Astrocyte of the spinal cord (primary cell): ENCODE measurements at regions not wholly inside any gene's neighbourhood (a gene's known extent, or its start where the extent isn't known, plus 50 kb on each side); places are given as distances from the start of the nearest gene placed in this dataset.
A peak's percentile ranks its signal among the peaks of the same experiment; 100 is the strongest.
"Not testable (repeated sequence)": the region's sequence is repeated elsewhere in the genome, so short reads cannot be mapped to it uniquely, and the experiment has no call there.

Experiments
- DNase-seq: peaks from one replicate; pipeline ENCODE4 v3.0.0; 2011; ENCODE audit warnings: low read depth, low spot score
- H3K4me3 ChIP-seq: 2 replicates; pipeline ENCODE4 v1.5.1; 2011; ENCODE audit warnings: low read depth, mild to moderate bottlenecking, low read length, moderate library complexity
- in situ Hi-C: cut with HindIII; loops from 2 replicates; pipeline ENCODE4 v1.10.0; 2017; ENCODE audit warnings: low sequenced_read_pairs
- TF ChIP-seq, protein P1 (sequence below): IDR thresholded peaks from 2 replicates; pipeline ENCODE4 v1.5.1; 2012; ENCODE audit warnings: low read depth, mild to moderate bottlenecking, low read length, inconsistent platforms

DNA sequence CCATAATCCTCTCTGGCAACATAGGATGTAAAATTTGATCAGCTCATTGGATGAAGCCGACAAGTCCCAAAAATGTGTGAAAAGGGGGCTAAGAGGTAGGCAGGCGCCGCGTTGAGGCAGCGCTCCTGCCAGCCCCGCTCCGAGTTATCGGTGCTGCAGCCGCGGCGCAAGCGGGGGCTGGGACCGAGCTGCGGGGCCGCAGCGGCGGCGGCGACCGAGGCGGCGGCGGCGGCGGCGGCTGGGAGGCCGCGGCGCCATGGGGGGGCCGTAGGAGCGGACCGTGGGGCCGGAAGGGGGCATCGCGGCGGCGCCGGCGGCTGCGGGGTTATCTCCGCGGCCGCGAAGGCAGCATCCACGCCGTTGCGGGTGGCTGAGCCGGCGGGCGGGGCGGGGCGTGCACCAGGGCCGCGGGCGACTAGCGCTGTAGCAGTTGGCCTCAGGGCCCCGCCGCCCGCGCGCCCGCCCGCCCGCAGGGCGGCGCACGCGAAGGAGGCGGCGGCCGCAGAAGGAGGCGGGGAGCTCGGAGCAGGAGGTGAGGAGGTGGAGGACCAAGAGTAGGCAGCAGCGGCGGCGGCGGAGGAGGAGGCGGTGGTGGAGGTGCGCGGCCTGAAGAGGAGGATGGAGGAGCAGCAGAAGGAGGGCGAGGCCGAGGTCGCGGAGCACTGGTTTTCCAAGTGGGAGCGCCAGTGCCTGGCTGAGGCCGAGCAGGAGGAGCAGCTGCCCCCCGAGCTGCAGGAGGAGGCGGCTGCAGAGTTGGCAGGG lies 126.0 kb upstream of the CXorf66 start:
- in situ Hi-C loops, result no loop called here
- TF ChIP-seq, protein P1, sequence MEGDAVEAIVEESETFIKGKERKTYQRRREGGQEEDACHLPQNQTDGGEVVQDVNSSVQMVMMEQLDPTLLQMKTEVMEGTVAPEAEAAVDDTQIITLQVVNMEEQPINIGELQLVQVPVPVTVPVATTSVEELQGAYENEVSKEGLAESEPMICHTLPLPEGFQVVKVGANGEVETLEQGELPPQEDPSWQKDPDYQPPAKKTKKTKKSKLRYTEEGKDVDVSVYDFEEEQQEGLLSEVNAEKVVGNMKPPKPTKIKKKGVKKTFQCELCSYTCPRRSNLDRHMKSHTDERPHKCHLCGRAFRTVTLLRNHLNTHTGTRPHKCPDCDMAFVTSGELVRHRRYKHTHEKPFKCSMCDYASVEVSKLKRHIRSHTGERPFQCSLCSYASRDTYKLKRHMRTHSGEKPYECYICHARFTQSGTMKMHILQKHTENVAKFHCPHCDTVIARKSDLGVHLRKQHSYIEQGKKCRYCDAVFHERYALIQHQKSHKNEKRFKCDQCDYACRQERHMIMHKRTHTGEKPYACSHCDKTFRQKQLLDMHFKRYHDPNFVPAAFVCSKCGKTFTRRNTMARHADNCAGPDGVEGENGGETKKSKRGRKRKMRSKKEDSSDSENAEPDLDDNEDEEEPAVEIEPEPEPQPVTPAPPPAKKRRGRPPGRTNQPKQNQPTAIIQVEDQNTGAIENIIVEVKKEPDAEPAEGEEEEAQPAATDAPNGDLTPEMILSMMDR, result no peak
- no peak for DNase-seq
- H3K4me3 ChIP-seq, result peak overlapping the region; percentile 35

- in situ Hi-C loops, result no loop called here
- TF ChIP-seq, protein P1, result no peak
- no peak for DNase-seq
- H3K4me3 ChIP-seq, result peak overlapping the region; percentile 27
Observed at GRCh38 chrX:140090800-140091124, 125.4 kb upstream of the CXorf66 start.

DNA sequence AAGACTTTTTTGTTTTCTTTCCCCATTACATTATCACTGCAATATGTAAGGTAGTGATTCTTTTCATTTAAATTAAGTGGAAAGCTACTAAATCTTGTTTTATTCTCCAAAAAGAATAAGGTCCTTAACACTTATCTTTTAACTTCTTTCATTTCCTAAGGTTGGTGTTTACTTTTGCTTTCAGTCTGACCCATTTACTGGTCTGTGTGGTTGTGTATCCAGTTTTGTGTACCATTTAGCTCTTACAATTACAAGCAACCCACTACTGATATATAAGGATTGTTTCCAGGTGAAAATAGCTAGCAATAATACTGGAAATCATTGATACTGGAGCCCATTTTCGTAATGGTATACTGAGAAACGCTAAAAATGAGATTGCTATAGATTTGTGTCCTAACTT lies 123.1 kb upstream of the CXorf66 start:
- TF ChIP-seq, protein P1, result no peak
- H3K4me3 ChIP-seq, result no peak overlapping the region
- in situ Hi-C loops, result no loop called here
- DNase-seq, result no peak

DNA sequence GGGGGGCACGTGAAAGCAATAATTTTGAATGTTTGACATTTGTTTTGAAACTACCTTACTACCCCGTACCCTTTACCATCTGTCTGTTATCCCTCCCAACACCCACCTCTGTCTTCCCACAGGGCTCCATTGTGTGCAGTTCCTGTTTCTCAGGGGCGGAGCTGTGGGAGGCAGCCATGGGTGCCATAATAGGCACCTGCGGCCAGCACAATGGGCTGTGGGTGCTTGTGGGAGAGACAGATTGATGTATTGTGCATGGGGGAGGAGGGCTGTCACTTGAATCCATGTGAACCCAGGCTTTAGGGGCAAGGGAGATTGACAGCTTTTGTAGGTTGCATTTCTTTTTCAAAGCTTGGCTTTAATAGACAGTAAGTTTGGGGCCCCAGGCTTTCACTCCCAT lies 122.6 kb upstream of the CXorf66 start:
- in situ Hi-C loops, result no loop called here
- no peak for DNase-seq
- TF ChIP-seq, protein P1, result no peak
- no peak overlapping the region for H3K4me3 ChIP-seq

DNA sequence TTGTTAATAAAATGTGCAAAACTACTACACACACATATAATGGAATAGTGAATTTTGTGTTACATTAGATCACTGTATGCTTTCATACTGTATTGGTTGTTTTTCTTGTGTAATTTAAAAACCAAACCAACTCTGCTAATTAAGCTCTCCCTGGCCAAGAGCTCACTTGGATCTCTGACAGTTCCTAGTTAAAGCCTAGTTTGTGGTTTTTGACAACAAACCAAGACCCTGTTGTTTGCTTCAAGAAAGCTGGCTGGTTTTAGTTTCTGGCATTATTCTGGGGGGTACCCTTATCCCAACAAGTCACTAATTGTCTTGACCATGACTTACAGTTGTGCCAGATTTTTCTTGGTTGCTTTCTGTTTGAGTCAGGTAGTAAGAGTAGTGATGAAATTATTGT lies 121.4 kb upstream of the CXorf66 start:
- TF ChIP-seq, protein P1, result no peak
- DNase-seq, result no peak
- no peak overlapping the region for H3K4me3 ChIP-seq
- in situ Hi-C loops, result no loop called here

- H3K4me3 ChIP-seq, DNase-seq, in situ Hi-C loops: not testable (repeated sequence)
Observed at GRCh38 chrX:140074851-140075250, 109.5 kb upstream of the CXorf66 start.

GRCh38 chrX:140071037-140071436 lies 105.7 kb upstream of the CXorf66 start:
- TF ChIP-seq, protein P1, result no peak
- H3K4me3 ChIP-seq, result no peak overlapping the region
- in situ Hi-C loops, result no loop called here
- DNase-seq, result no peak
